DND-41 (cell line): ENCODE measurements at regions not wholly inside any gene's neighbourhood (a gene's known extent, or its start where the extent isn't known, plus 50 kb on each side); places are given as distances from the start of the nearest gene placed in this dataset.

ENCODE experiments used
- ATAC-seq: fragments of 200-7000 bp; cut with Tn5 transposase; 3 replicates; pipeline ENCODE4 v1.9.1; 2021; ENCODE audit warnings: low read depth; ENCODE audit not compliant: insufficient read depth
- DNase-seq: peaks from one replicate; pipeline ENCODE4 v3.0.0-alpha.2; 2020
- H2AFZ ChIP-seq: 2 replicates; pipeline ENCODE4 v1.6.0; 2012; ENCODE audit warnings: low read depth, low read length
- H3K27ac ChIP-seq: 2 replicates; pipeline ENCODE4 v1.5.1; 2012; ENCODE audit warnings: low read length, inconsistent platforms
- H3K27me3 ChIP-seq: fragments of 200-600 bp; sonication (generic); 2 replicates; pipeline ENCODE4 v1.6.0; 2012; ENCODE audit warnings: low read length, mild to moderate bottlenecking, inconsistent platforms; ENCODE audit not compliant: insufficient read depth, poor library complexity
- H3K36me3 ChIP-seq: 2 replicates; pipeline ENCODE4 v1.5.1; 2012; ENCODE audit warnings: low read length, inconsistent platforms; ENCODE audit not compliant: insufficient read depth
- H3K4me1 ChIP-seq: 2 replicates; pipeline ENCODE4 v1.5.1; 2012; ENCODE audit warnings: mild to moderate bottlenecking, low read length; ENCODE audit not compliant: insufficient read depth
- H3K4me2 ChIP-seq: 2 replicates; pipeline ENCODE4 v1.6.0; 2012; ENCODE audit warnings: mild to moderate bottlenecking, moderate library complexity, low read length, inconsistent platforms; ENCODE audit not compliant: insufficient read depth
- H3K4me3 ChIP-seq, 2 experiments: fragments of 200-600 bp in 1 of 2; shearing (Covaris generic) in 1 of 2; 2 replicates each; pipeline ENCODE4 v1.5.1; 2012 to 2016; ENCODE audit warnings: inconsistent platforms in 2 of 2, low read length in 2 of 2, mild to moderate bottlenecking in 2 of 2, low read depth in 1 of 2, moderate library complexity in 1 of 2
- H3K79me2 ChIP-seq: 2 replicates; pipeline ENCODE4 v1.6.0; 2012; ENCODE audit warnings: low read length, inconsistent platforms; ENCODE audit not compliant: insufficient read depth
- H3K9ac ChIP-seq: 2 replicates; pipeline ENCODE4 v1.6.0; 2012; ENCODE audit warnings: low read depth, mild to moderate bottlenecking, inconsistent platforms, low read length, moderate library complexity
- H3K9me3 ChIP-seq: 2 replicates; pipeline ENCODE4 v1.5.1; 2012; ENCODE audit warnings: low read length, moderate library complexity, mild to moderate bottlenecking, inconsistent platforms; ENCODE audit not compliant: insufficient read depth, severe bottlenecking
- H4K20me1 ChIP-seq: 2 replicates; pipeline ENCODE4 v1.6.0; 2012; ENCODE audit warnings: low read length; ENCODE audit not compliant: insufficient read depth
- EZH2 ChIP-seq: IDR thresholded peaks from 3 replicates; pipeline ENCODE4 v1.6.1; 2012; ENCODE audit warnings: borderline replicate concordance, low read depth, mild to moderate bottlenecking, moderate library complexity, low read length, inconsistent platforms; ENCODE audit not compliant: severe bottlenecking
- TF ChIP-seq, protein P1 (sequence below): IDR thresholded peaks from 2 replicates; pipeline ENCODE4 v1.5.1; 2012; ENCODE audit warnings: borderline replicate concordance, low read length, moderate library complexity, mild to moderate bottlenecking; ENCODE audit not compliant: poor library complexity, severe bottlenecking; ENCODE audit errors: extremely low read depth

DNA sequence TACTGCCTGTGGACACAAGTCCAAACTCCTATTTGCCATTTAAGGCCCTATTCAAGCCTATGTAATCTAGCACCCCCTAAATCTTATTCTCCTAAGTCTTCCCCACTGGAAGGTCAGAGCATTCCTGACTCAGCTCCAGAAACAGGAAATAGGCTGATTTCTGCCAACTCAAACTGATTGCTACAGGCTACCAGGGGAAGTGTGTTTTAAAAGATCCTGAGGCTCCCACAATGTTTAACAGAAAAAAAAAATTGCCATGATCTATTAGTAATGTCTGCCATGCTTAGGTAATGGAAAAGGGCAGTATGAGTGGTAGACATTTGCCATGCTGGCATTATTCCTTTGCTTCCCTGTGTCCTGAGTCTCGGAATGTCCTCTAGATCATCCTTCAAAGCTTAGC lies 65.8 kb upstream of the BRINP1 start:
- no peaks in the 10 kb centered on the region for H4K20me1 ChIP-seq
- H3K36me3 ChIP-seq: no peaks in the 10 kb centered on the region
- H3K4me2 ChIP-seq: no peak overlapping the region
- no peaks in the 10 kb centered on the region for H3K79me2 ChIP-seq
- H3K9ac ChIP-seq: no peak overlapping the region
- H3K4me3 ChIP-seq: no peak overlapping the region
- H2AFZ ChIP-seq: no peak overlapping the region
- H3K27me3 ChIP-seq: no peaks in the 10 kb centered on the region
- TF ChIP-seq, protein P1, sequence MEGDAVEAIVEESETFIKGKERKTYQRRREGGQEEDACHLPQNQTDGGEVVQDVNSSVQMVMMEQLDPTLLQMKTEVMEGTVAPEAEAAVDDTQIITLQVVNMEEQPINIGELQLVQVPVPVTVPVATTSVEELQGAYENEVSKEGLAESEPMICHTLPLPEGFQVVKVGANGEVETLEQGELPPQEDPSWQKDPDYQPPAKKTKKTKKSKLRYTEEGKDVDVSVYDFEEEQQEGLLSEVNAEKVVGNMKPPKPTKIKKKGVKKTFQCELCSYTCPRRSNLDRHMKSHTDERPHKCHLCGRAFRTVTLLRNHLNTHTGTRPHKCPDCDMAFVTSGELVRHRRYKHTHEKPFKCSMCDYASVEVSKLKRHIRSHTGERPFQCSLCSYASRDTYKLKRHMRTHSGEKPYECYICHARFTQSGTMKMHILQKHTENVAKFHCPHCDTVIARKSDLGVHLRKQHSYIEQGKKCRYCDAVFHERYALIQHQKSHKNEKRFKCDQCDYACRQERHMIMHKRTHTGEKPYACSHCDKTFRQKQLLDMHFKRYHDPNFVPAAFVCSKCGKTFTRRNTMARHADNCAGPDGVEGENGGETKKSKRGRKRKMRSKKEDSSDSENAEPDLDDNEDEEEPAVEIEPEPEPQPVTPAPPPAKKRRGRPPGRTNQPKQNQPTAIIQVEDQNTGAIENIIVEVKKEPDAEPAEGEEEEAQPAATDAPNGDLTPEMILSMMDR: no peak
- no peak for TF ChIP-seq EZH2
- H3K4me1 ChIP-seq: no peaks in the 10 kb centered on the region
- ATAC-seq (no peak), DNase-seq (no peak)
- H3K9me3 ChIP-seq: no peaks in the 10 kb centered on the region
- H3K27ac ChIP-seq: no peak overlapping the region

DNA sequence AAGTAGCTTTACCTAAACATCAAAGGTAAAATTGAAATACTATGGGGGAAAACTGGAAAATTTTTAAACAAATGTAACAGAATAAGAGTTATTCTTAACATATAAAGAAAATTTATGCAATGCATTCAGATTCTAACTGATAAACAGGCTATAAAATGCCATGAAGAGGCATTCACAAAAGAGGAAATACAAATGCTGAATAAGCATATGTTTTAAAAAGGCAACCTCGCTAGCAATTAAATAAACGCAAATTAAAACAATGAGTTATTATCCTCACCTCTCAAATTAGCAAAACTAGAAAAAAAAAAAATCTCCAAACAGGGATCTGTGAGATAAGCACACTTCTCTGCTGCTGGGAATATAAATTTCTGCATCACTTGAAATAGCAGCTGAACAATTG lies 63.2 kb upstream of the BRINP1 start:
- H3K27ac ChIP-seq: no peak overlapping the region
- H3K36me3 ChIP-seq: no peaks in the 10 kb centered on the region
- TF ChIP-seq EZH2: no peak
- TF ChIP-seq, protein P1: no peak
- no peak overlapping the region for H3K4me2 ChIP-seq
- ATAC-seq: no peak
- no peaks in the 10 kb centered on the region for H3K79me2 ChIP-seq
- H4K20me1 ChIP-seq: no peaks in the 10 kb centered on the region
- no peak overlapping the region for H2AFZ ChIP-seq
- no peaks in the 10 kb centered on the region for H3K27me3 ChIP-seq
- H3K9me3 ChIP-seq: no peaks in the 10 kb centered on the region
- no peak overlapping the region for H3K4me3 ChIP-seq
- no peak for DNase-seq
- no peak overlapping the region for H3K9ac ChIP-seq
- H3K4me1 ChIP-seq: no peaks in the 10 kb centered on the region

DNA sequence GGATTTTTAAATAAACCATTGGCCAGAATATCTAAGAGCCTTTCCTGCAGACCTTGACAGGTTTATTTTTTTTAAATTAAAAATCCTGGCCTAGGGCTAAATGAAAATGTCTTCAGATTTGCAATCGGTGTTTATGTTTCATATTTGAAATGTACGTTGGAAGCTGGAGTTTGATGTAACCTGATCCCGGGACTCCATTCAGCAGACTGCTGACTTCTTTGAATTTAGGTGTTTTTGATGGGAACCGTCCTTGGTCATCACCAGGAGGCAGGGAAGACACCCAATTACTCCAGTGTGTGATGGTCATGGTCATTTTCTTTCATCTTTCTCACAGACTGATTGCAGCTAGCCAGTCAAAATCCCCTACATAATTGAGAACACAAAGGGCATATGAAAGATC lies 60.1 kb upstream of the BRINP1 start:
- H3K4me2 ChIP-seq: no peak overlapping the region
- ATAC-seq (no peak), DNase-seq (no peak)
- H3K79me2 ChIP-seq: no peaks in the 10 kb centered on the region
- TF ChIP-seq, protein P1: no peak
- no peak for TF ChIP-seq EZH2
- no peak overlapping the region for H3K9ac ChIP-seq
- H3K36me3 ChIP-seq: no peaks in the 10 kb centered on the region
- no peak overlapping the region for H3K27ac ChIP-seq
- no peaks in the 10 kb centered on the region for H4K20me1 ChIP-seq
- H3K4me1 ChIP-seq: no peaks in the 10 kb centered on the region
- H3K27me3 ChIP-seq: no peaks in the 10 kb centered on the region
- H3K4me3 ChIP-seq: no peak overlapping the region
- H2AFZ ChIP-seq: no peak overlapping the region
- H3K9me3 ChIP-seq: no peaks in the 10 kb centered on the region

DNA sequence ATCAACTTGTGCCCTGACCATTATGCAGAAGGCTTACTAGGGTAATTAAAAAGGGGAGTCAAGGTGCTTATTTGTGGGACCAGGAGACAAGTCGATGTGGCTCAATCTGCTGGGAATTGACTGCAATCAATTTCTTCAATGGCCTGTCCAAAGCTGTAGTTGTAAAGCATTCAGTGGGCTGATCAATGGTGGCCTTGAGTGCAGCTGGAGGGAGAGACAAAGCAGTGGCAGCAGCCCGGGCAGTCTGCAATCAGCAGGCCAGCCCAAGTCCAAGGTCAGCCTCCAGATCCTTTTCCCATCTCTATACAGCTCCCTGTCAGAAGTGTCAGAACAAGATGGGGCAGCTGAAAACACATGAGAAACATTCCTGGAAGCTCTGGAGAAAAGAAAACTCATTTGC lies 51.0 kb upstream of the BRINP1 start:
- Histone ChIP-seq H2AFZ (no peak overlapping the region), H3K9me3 (no peaks in the 10 kb centered on the region), H3K79me2 (no peaks in the 10 kb centered on the region), H3K36me3 (no peaks in the 10 kb centered on the region), H3K4me3 (no peak overlapping the region), H3K4me2 (no peak overlapping the region), H3K27me3 (no peaks in the 10 kb centered on the region), H3K27ac (no peak overlapping the region), H4K20me1 (no peaks in the 10 kb centered on the region), H3K9ac (no peak overlapping the region), H3K4me1 (no peaks in the 10 kb centered on the region)
- no peak for ATAC-seq
- TF ChIP-seq EZH2: no peak
- TF ChIP-seq, protein P1: no peak
- no peak for DNase-seq
